Osteoblast (primary cell): ENCODE measurements at regions not wholly inside any gene's neighbourhood (a gene's known extent, or its start where the extent isn't known, plus 50 kb on each side); places are given as distances from the start of the nearest gene placed in this dataset.

ENCODE experiments used
- DNase-seq: peaks from one replicate; pipeline ENCODE4 v3.0.0; 2011; ENCODE audit warnings: low spot score, mixed read lengths; ENCODE audit not compliant: insufficient read length; ENCODE audit errors: missing footprints
- H2AFZ ChIP-seq: 2 replicates; pipeline ENCODE4 v1.6.0; 2011; ENCODE audit warnings: mild to moderate bottlenecking, low read length
- H3K27ac ChIP-seq: 2 replicates; pipeline ENCODE4 v1.5.1; 2011; ENCODE audit warnings: mild to moderate bottlenecking, low read depth, low read length, moderate library complexity
- H3K27me3 ChIP-seq: 2 replicates; pipeline ENCODE4 v1.6.0; 2012; ENCODE audit warnings: mild to moderate bottlenecking, control low read depth, inconsistent platforms, low read length, moderate library complexity; ENCODE audit not compliant: insufficient read depth
- H3K36me3 ChIP-seq: 2 replicates; pipeline ENCODE4 v1.5.1; 2011; ENCODE audit warnings: mild to moderate bottlenecking, low read length, control low read depth, moderate library complexity; ENCODE audit not compliant: insufficient read depth
- H3K4me1 ChIP-seq: 2 replicates; pipeline ENCODE4 v1.5.1; 2011; ENCODE audit warnings: mild to moderate bottlenecking, low read length, control low read depth, moderate library complexity; ENCODE audit not compliant: insufficient read depth
- H3K4me2 ChIP-seq: 2 replicates; pipeline ENCODE4 v1.6.0; 2011; ENCODE audit warnings: mild to moderate bottlenecking, low read length; ENCODE audit not compliant: insufficient read depth
- H3K4me3 ChIP-seq: fragments of 200-600 bp; sonication (generic); 3 replicates; pipeline ENCODE4 v1.5.1; 2012; ENCODE audit warnings: mild to moderate bottlenecking, low read length, inconsistent platforms; ENCODE audit not compliant: insufficient read depth
- H3K79me2 ChIP-seq: 2 replicates; pipeline ENCODE4 v1.6.0; 2012; ENCODE audit warnings: mild to moderate bottlenecking, low read length, control low read depth, inconsistent platforms; ENCODE audit not compliant: insufficient read depth
- H3K9me3 ChIP-seq: 2 replicates; pipeline ENCODE4 v1.5.1; 2011; ENCODE audit warnings: low read depth, low read length, control low read depth
- H4K20me1 ChIP-seq: 2 replicates; pipeline ENCODE4 v1.6.0; 2012; ENCODE audit warnings: mild to moderate bottlenecking, low read length, control low read depth; ENCODE audit not compliant: insufficient read depth
- TF ChIP-seq, protein P1 (sequence below): IDR thresholded peaks from 2 replicates; pipeline ENCODE4 v1.5.1; 2011; ENCODE audit warnings: mild to moderate bottlenecking, low read depth, low read length, moderate library complexity; ENCODE audit errors: extremely low read depth

DNA sequence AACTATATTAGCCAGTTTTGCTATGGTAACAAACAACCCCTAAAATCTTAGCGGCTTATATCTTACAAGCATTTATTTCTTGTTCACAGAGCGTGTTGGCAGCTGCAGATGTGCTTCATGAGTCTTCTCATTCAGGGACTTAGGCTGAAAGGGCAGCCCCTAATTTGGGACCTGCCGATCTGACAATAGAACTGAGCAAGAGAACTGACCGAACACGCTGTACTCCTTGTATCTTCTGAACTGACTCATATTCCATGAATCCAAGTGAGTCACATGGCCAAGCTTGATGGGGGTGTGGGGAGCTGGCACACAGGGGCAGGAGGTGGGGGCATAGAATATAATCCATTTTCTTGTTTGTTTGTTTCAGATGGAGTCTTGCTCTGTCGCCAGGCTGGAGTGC, 481.7 kb upstream of the CADM1 start:
- DNase-seq, result no peak
- Histone ChIP-seq H3K36me3 (no peaks in the 10 kb centered on the region), H3K79me2 (no peaks in the 10 kb centered on the region), H3K9me3 (peaks cover 2% of the 10 kb centered on the region), H3K27ac (no peak overlapping the region), H3K27me3 (no peaks in the 10 kb centered on the region), H3K4me1 (no peaks in the 10 kb centered on the region), H3K4me2 (no peak overlapping the region), H3K4me3 (no peak overlapping the region), H4K20me1 (no peaks in the 10 kb centered on the region), H2AFZ (no peak overlapping the region)
- TF ChIP-seq, protein P1, sequence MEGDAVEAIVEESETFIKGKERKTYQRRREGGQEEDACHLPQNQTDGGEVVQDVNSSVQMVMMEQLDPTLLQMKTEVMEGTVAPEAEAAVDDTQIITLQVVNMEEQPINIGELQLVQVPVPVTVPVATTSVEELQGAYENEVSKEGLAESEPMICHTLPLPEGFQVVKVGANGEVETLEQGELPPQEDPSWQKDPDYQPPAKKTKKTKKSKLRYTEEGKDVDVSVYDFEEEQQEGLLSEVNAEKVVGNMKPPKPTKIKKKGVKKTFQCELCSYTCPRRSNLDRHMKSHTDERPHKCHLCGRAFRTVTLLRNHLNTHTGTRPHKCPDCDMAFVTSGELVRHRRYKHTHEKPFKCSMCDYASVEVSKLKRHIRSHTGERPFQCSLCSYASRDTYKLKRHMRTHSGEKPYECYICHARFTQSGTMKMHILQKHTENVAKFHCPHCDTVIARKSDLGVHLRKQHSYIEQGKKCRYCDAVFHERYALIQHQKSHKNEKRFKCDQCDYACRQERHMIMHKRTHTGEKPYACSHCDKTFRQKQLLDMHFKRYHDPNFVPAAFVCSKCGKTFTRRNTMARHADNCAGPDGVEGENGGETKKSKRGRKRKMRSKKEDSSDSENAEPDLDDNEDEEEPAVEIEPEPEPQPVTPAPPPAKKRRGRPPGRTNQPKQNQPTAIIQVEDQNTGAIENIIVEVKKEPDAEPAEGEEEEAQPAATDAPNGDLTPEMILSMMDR, result no peak

DNA sequence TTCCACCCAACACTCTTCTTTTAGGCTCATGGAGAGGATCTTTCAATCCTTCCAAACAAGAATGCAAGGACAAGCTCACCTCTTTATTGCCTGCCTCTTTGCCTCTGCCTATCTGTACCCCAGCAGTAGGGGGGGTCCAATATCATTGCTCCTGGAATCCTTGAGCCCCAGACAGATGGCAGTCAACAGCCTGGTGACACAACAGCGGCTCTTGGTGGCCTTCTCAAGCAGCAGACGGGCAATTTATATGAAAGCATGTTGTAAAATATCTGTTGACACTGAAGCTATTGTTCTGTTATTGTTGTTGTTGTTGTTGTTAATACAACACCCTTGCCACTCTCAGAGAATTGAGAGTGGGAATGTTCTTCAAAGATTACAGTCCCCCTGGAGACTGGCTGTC, 480.0 kb upstream of the CADM1 start:
- DNase-seq, result no peak
- Histone ChIP-seq H3K36me3 (no peaks in the 10 kb centered on the region), H3K4me1 (no peaks in the 10 kb centered on the region), H3K27me3 (no peaks in the 10 kb centered on the region), H3K79me2 (no peaks in the 10 kb centered on the region), H3K9me3 (peaks cover 2% of the 10 kb centered on the region), H4K20me1 (no peaks in the 10 kb centered on the region), H3K4me3 (no peak overlapping the region), H3K4me2 (no peak overlapping the region), H3K27ac (no peak overlapping the region), H2AFZ (no peak overlapping the region)
- TF ChIP-seq, protein P1, result no peak

DNA sequence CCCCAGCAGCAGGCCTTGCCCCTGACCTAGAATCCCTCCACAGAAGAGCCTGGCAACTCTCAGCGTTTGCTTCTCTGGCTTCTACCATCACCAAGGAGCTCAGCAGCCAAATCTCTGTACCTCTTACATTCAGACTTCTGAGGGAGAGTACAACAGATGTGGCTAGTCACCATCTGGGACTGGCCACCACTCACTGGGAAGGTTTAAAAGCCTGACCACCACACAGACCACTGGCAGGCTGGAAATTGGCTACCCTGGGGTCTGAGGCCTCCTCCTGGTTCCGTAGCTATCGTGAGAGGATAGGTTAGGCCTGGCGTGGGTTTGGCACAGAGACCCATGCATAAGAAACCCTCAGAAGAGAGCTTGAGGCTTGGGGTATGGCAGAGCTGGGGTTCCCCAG, 478.5 kb upstream of the CADM1 start:
- Histone ChIP-seq H4K20me1 (no peaks in the 10 kb centered on the region), H3K9me3 (peaks cover 2% of the 10 kb centered on the region), H3K4me1 (no peaks in the 10 kb centered on the region), H3K4me3 (no peak overlapping the region), H2AFZ (no peak overlapping the region), H3K4me2 (no peak overlapping the region), H3K79me2 (no peaks in the 10 kb centered on the region), H3K36me3 (no peaks in the 10 kb centered on the region), H3K27me3 (no peaks in the 10 kb centered on the region), H3K27ac (no peak overlapping the region)
- TF ChIP-seq, protein P1, result no peak
- no peak for DNase-seq

DNA sequence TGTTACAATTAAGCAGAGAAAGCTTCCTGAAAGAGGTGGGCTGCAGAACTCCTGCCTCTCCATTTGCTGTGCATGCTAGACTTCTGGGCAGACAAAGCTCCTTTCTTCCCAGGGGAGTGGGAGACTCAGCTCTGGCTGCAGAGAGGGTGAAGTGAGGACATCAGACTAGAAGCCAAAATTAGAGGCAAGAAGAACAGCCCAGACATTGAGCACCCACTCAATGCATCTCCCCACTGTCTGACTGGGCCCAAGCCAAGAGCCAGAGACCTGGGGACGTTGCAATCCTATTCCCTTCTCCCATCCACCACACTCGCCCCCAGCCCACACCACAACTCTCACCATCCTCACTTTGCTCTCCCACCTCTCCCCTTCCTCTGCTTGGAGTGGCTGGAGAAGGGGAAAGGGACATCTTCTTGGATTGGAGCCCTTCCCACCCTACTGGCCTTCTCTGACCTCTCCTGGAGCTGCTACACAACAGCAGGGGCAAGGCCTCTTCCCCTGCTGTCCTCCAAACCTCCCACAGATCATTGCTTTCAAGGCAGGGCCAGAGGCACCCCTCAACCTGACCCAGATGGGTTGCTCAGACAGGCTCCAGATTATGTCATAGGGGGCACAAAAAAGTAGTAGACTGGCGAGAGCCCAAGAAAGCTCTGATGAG, 477.7 kb upstream of the CADM1 start:
- H2AFZ ChIP-seq, result no peak overlapping the region
- H3K27me3 ChIP-seq, result no peaks in the 10 kb centered on the region
- no peaks in the 10 kb centered on the region for H3K79me2 ChIP-seq
- no peaks in the 10 kb centered on the region for H3K4me1 ChIP-seq
- DNase-seq, result no peak
- H3K4me3 ChIP-seq, result no peak overlapping the region
- H3K9me3 ChIP-seq, result no peaks in the 10 kb centered on the region
- H3K4me2 ChIP-seq, result no peak overlapping the region
- H3K27ac ChIP-seq, result no peak overlapping the region
- TF ChIP-seq, protein P1, result no peak
- H3K36me3 ChIP-seq, result no peaks in the 10 kb centered on the region
- H4K20me1 ChIP-seq, result no peaks in the 10 kb centered on the region
